GM21526 (cell line): ENCODE measurements at regions not wholly inside any gene's neighbourhood (a gene's known extent, or its start where the extent isn't known, plus 50 kb on each side); places are given as distances from the start of the nearest gene placed in this dataset.

Experiments used
- ATAC-seq: cut with Tn5 transposase; IDR thresholded peaks from one replicate; pipeline ENCODE4 v1.9.1; 2021; ENCODE audit warnings: moderate library complexity; ENCODE audit not compliant: unreplicated experiment, low FRiP score

DNA sequence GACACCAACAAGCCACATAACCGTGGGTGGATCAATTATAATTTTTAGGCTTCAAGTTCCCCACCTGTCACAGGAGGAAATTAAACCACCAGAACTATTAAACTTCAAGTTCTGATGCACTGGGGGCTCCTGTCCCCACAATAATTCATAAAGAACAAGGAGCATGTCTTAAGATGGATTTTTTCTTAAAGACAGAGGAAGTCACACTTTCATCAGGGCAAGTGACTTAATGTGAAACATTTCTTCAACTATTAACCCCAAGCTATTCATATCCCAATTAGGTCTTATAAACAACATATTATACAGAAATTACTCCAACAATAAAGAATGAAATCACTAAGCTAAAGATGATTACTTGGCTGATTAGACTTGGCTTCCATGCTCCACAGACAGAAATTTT lies 292.5 kb downstream of the ETAA1 start:
- ATAC-seq, result no peak

DNA sequence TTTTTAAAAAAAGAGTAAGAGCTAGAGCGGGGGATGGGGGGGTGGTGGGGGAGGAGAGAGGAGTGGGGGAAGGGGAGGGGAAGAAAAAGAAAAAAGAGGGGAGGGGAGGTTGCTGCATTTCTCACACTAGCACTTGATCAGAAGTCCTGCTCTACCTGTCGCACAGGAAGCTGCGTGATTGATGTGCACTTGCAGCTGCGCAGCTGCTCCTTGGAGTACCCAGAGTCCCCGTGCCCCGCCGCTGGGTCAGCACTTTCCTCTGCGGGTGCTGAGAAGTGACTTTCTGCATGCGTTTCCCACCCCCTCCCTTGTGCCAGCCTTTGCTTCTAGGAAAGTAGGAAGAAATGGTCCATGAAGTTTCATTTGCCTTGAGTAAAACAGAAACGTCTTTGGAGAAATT lies 297.3 kb downstream of the ETAA1 start:
- no peak for ATAC-seq

DNA sequence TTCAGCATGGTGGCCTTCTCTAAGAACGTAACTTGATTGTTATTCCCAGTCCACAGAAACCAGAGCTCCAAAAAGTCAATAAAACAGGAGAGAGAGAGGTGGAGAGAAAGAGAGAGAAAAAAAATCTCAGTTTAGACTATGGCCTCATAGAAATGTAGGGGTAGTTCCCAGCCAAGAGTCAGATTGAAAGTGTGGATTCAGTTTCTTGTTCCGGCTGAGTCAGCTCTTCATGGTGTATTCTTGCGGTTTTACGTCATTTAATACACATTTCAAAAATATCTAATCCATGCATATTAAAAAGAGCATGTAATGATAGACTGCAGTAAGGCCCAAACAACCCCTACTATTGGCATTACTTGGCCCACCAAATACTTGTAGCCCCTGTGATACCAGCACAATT lies 303.9 kb downstream of the ETAA1 start:
- ATAC-seq, result no peak

DNA sequence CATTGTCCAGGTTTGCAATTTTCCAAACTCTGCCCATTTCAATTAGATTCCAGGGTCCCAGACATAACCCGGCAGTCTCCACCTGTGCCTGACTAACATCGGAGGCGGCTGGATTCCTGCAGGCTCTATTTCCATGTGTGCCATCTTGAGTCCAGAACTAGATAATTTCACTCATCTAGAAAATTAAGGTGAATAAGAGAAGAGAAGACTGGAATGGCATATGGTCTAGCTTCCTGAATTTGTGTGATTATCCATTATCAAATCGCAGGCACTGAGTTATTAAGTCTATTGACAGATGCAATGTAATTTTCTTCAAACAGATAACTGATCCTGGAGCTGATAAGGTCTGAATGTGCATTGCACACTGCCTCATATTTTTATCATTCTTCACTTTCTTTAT lies 305.2 kb downstream of the ETAA1 start:
- no peak for ATAC-seq

DNA sequence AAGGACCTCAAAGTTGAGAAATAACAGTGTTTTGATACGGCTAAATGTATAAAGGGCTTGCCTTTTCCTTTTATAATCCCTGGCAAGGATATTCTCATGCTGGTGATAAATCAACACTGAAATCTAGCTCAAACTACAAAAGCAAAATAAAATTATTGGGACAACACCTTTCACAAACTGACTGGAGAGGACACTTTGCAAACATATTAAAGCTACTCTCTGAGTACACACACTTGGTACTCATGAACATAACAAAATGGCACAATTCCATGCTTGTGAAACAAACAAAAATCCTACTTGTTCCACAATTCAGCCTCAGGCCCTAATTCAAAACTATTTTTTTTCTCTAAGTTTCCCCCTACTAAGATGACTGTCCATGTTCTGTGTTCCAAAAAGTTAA lies 305.8 kb downstream of the ETAA1 start:
- ATAC-seq, result no peak

DNA sequence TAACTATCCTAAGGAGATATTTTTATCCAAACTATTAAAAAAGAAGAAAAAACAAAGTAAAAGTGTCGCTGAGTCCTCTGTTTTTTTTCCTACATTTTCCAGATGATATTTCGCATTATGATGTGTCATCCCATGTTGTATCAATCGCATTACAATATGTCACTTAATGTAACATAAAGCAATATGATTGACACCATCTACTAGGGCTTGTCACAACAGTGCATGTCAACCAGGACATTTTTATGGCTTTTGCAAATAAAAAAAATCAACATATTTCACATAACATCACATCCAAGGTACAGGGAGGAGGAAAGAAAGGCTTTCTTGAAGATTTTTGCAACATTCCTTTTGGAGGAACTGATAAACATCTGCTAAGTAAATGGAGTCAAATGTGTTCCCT lies 308.9 kb downstream of the ETAA1 start:
- no peak for ATAC-seq

DNA sequence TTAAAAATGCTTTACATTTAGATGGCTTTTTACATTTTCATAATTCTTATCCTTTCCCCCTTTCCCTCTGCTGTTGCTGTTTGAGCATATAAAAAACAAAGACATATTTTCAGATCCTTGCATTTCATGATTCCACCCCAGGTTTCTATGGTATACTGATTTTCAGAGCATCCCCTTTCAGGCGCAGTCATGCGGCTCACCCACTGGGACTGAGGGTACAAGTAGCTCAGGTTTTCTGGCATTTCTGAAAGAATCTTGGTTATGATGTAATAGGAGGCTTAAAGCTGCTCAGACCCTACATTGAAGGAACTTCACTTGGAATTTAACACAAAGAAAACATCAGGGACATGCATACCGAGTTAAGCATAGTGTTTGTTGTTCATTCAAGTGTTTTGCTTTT lies 310.8 kb downstream of the ETAA1 start:
- no peak for ATAC-seq

DNA sequence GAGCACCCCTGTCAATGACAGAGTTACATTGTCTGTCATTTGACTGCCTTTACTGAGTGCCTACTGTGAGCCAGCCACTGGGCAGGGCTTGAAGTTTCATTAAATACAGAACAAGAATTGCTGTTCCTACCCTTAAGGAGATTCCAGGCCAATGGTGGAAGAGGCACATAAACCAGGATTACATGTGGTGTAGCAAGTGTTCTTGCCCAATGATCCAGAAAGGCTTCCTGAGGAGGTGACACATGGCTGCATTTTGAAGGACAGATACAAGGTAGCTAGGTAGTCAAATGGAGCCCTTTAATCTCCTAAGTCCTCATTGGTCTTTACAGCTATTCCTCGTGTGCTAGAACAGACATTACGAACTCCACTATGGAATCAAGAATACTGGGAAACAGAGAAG lies 312.7 kb downstream of the ETAA1 start:
- no peak for ATAC-seq

DNA sequence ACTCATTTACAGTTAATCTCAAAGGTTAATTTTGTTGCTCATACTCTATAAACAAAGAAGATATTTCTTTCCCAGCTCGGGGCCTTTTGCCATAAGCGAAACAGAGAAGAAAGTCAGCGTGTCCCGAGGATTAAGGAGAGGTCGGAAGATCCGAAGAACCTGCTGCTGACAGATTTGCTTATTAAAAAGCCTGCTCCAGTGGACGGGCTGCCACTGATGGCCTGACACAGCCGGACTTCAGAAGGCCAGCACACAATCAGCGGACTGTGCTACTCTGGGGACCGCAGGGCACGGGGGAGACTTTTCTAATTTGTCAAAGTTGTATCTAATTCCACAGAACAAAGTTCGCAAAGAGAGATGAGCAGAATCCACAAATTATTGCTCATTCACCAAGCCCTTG lies 315.4 kb downstream of the ETAA1 start:
- ATAC-seq, result no peak

DNA sequence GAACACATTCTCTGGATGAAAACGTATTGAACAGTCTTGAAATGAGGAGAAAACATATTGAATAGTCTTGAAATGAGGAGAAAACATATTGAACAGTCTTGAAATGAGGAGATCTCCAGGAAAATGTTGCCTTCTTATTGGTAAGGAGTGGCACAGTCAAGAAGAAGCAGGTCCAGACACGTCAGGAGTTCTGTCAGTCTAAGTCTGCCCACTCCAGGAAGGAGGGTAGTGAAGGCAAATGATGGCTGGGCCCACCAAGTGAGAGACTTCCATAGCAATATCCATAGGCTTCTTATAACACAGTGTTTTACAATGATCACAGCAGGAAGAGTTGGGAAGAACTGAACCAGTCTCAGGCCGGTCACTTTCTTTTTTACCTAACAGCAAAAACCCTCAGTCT lies 316.2 kb downstream of the ETAA1 start:
- ATAC-seq, result no peak

DNA sequence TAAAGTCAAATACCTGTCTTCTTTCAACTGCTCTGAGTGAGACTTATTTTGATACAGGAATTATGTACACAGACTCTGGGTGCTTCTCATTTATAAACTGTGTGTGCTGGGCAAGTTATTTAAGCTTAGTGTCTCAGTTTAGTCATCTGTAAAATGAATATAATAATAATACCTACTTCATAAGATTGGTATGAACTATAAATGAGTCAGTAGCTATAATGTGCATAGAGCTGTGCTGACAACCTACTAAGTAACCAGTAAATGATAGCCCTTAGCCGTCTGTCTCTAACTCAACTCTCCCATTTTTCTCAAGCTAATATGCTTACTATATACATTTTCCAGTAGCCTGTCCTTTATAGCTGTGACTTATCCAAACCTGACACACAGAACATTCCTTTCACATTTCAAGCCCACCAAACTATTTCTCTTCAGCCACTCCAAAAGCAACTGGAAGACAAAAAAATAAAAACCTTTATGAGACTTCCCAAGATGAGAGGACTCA lies 319.8 kb downstream of the ETAA1 start:
- no peak for ATAC-seq

DNA sequence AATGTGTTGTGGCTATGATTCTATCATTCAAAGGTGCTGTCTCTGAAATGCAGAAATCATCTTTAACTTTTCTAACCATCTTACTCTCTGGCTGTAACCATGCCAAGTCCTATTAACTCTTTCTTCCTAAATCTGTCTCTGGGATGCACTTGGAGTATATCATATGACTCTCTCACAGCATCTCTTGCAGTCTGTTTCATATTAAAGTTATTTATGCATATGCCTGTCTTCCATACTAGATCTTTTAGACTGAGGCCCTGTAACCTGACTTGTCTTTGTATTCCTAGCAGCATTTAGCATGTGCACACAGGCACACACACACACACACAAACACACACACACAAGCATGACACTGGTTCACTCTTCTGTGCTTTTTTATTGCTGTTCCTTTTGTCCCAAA lies 320.6 kb downstream of the ETAA1 start:
- no peak for ATAC-seq

DNA sequence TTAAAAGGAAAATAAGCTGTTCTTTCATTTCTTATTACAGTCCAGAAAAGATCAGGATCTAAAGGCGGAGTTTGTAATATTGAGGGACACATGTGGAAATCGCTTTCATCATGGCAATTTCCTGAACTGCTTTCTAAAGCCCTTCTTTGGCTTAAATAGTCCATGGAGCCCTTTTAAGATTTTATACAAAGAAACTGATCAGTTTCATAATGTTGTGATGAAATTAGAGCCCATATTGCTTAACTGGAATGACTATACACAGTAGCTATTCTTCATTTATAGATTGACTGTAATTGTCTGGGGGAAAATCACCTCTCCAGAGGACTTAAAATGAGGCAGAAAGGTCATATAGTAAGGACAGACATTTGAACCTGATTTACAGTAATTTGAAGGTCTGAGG lies 322.2 kb downstream of the ETAA1 start:
- ATAC-seq, result no peak

DNA sequence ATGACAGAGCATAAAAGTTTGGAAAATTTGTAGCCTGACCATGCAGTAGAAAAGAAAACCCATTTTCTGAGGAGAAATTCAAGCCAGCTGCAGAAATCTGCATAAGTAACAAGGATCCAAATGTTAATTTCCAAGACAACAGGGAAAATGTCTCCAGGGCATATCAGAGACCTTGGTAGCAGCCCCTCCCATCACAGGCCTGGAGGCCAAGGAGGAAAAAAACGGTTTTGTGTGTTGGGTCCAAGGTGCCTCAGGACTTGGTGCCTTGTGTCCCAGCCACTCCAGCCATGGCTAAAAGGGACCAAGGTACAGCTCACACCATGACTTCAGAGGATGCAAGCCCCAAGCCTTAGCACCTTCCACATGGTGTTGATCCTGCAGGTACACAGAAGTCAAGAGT lies 324.4 kb downstream of the ETAA1 start:
- no peak for ATAC-seq

DNA sequence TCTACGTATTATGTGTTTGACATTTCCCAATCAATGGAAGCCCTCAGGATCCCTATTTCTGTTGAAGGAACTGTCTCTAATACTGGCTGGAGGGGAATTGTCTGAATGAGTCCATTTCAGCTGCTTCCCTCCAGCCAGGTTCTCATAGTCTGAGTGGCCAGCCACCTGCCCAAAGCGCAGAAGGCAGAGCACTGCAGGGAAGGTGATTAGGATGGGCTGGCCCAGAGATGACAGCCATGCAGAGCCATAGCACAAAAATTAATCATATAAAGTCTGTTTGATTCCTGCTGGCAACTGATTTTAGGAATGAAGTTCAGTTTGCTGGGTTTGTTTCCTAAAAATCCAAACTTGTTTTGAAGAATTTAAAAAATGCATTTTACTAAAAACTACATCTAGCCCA lies 327.1 kb downstream of the ETAA1 start:
- no peak for ATAC-seq

DNA sequence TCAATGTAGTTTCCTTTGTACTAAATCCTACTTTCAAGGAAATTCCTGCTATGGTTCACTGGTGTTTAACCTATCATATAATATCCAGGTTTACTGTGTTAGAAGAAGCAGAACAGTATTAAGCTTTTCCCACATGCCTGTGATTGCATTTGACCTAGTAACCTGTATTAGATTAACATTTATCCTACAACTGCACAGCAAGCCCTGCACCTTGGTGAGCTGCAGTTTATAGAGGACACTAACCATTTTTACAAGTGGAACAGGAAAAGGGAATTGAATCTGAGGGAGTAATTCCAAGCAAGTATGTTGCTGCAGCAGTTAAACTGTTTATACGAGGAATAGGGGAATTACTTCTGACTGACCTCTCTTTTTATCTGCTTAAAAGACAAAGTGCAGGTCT lies 328.6 kb downstream of the ETAA1 start:
- no peak for ATAC-seq

DNA sequence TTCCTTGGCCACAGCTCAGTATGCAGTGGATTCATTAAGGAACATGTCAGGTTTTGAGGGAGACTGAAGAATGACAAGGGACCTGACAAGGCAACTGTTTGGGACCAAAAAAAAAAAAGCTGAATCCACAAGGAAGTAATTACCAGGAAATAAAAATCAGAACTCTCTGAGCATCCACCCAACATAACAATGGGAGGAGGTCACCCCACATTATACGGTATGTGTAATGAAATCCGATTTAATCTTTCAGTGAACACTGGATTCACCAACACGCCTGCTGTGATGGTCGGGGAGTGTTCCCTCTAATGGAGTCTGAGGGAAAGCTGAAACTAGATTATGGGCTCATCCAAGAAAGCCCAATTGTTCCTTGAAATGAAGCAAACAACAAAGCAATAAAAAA lies 329.3 kb downstream of the ETAA1 start:
- ATAC-seq, result no peak

DNA sequence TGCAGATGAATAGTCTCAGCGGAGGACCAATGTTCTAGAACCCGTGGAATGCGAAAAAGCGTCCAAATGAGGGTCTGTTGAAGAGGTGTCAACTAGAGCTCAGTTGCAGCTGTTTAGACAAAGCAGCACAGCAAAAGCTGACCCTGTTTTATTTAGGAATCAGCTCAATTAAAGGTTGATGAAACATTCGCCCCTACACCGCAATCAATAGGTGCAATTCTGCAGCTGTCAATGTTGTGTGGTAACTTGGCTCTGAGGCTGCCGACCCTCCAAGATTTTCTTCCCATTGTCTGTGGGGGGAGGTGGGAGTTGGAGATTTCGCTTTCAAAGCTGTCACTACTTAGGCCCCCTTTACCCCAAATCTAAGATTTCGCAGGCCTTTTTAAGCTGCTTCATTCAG lies 330.0 kb downstream of the ETAA1 start:
- ATAC-seq, result no peak

DNA sequence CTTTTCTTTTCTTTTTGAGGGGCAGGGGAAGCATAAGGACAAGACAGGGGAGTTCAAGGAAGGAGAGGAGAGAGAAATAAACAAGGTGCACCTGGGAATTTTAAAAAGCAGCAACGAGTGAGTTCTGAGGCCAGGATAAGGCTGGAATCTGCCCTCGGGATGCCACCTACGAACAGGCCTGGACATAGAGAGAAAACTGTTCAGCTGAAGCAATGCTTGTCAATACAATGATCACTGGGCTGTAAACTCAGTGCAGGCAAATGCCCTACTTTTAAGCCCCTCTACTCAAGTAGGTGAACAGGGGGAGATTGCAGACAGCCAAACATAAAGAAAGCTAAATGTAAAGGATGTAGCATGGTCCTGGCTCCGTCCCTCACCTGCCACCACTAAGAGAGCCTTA lies 330.5 kb downstream of the ETAA1 start:
- no peak for ATAC-seq

DNA sequence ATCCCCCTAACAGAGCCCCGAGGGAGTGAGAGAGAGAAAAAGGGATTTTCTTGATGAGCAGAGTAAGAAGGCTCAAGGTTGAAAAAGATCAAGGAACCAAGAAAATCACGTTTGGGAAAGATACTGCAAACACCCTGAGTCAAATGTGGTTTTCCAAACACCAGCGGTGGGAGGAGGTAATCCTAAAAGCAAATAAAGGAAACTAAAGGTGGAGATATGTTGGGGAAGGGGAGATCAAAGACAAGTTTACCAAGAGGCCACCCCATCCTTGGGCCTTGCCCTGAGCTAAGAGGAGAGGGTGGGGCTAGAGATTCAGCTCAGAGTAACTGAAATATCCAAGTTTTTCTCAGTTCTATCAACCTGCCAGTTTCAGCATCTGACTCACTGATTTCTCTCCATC lies 332.3 kb downstream of the ETAA1 start:
- ATAC-seq, result no peak

DNA sequence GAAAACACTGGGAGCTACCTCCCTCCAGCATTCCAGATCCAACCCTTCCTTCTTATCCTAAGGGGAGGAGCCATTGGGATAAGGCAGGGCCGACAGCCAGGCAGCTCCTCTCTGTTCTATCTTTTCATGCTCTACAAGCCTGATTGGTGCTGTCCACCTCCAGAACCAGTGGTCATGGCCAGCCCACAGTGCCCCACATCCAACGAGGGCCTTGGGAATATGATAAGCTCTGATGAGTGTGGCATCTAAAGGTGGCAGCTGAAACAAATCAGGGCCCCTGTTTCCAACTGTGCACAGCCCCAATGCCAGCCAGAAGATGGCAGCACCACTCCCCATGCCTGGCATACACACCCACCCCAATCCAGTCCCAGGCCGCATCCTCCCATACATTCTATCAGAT lies 329.3 kb downstream of the C1D start:
- no peak for ATAC-seq

DNA sequence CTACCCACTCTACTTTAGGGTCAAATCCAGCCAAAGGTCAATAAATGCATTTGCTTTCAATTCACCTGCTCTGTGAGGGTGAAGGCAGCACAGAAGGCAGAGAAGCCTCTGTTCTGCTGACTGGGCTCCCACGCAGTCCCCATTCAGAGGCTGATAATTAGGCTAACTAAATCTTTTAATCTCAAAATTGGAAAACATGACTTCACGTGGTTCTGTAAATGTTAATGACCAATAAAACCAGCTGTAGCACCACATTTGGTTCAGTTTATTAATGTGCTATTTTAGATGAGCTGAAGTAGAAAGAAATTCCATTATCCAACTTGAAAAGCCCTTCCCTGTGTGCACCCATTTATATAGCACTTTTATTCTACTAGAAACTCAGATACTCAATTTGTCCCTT lies 310.6 kb downstream of the C1D start:
- no peak for ATAC-seq

DNA sequence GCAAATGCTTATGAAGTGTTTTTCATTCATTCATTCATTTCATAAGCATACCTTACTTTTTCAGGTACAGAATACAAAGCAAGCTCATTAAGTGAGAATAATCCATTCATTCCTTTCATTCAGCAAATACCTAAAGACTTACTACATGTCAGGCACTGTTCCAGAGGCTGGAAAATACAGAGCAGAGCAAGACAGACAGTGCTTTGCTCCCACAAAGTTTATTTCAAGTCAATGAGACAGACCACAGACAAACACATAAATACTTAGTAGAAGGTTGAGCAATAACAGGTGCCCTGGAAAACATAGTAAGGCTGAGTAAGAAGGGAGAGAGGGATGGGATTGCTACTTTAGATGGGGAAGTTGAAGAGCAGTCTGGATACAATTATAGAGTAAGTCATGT lies 309.8 kb downstream of the C1D start:
- no peak for ATAC-seq
